Aorta (tissue), 5 donors: ENCODE measurements at regions not wholly inside any gene's neighbourhood (a gene's known extent, or its start where the extent isn't known, plus 50 kb on each side); places are given as distances from the start of the nearest gene placed in this dataset.
"Not testable (repeated sequence)": the region's sequence is repeated elsewhere in the genome, so short reads cannot be mapped to it uniquely, and the experiment has no call there.

Experiments used
- ATAC-seq: fragments of 200-7000 bp; cut with Tn5 transposase; one replicate; pipeline ENCODE4 v1.9.1; 2022; ENCODE audit warnings: moderate library complexity; ENCODE audit not compliant: low FRiP score
- DNase-seq, 2 donors: peaks; one replicate each; pipeline ENCODE4 v3.0.0-alpha.2; 2020
- H3K27ac ChIP-seq, 2 donors: one replicate each; pipeline ENCODE4 v1.5.1; 2013; ENCODE audit warnings: low read length in 2 of 2, mild to moderate bottlenecking in 2 of 2, moderate library complexity in 2 of 2, control low read depth in 1 of 2, inconsistent platforms in 1 of 2, low read depth in 1 of 2
- H3K27me3 ChIP-seq, 2 donors: one replicate each; pipeline ENCODE4 v1.6.1; 2013; ENCODE audit warnings: control low read depth in 1 of 2, low read length in 1 of 2, mild to moderate bottlenecking in 1 of 2, moderate library complexity in 1 of 2; ENCODE audit not compliant: insufficient read depth in 2 of 2, control insufficient read depth in 1 of 2
- H3K36me3 ChIP-seq, 2 donors: one replicate each; pipeline ENCODE4 v1.6.1; 2013; ENCODE audit warnings: control low read depth in 1 of 2, low read length in 1 of 2, mild to moderate bottlenecking in 1 of 2; ENCODE audit not compliant: insufficient read depth in 2 of 2, control insufficient read depth in 1 of 2
- H3K4me1 ChIP-seq, 2 donors: one replicate each; pipeline ENCODE4 v1.6.1; 2013; ENCODE audit warnings: low read length in 2 of 2, control low read depth in 1 of 2, mild to moderate bottlenecking in 1 of 2, moderate library complexity in 1 of 2; ENCODE audit not compliant: insufficient read depth in 2 of 2, control insufficient read depth in 1 of 2
- H3K4me3 ChIP-seq, 2 donors: one replicate each; pipeline ENCODE4 v1.5.1; 2013; ENCODE audit warnings: low read length in 2 of 2, control low read depth in 1 of 2, mild to moderate bottlenecking in 1 of 2
- H3K9me3 ChIP-seq: one replicate; pipeline ENCODE4 v1.6.1; 2013; ENCODE audit warnings: mild to moderate bottlenecking, low read length; ENCODE audit not compliant: control insufficient read depth
- WGBS, 2 donors: extraction: QIAGEN DNeasy Blood & Tissue Kit; methylation state at CpG; one replicate each; pipeline ENCODE4 v1.1.7; 2013; 5-methylcytosine and 5-hydroxymethylcytosine counted together
- intact Hi-C, 2 donors: fragments of 100-400 bp; cut with DNase I; formaldehyde crosslinking; loops; one replicate each; pipeline versions ENCODE4 v1.14.2 to v1.15.0; 2022
- donor health status: healthy with polysubstance abuse.
- donor health status: Bipolar disorder and iron deficiency.
- donor health status: DM: no; HTN: no; CAD: no.
- donor health status: DM: no; HTN: no; CAD: no.
- donor health status: DM: yes; HTN: yes; CAD: no.

DNA sequence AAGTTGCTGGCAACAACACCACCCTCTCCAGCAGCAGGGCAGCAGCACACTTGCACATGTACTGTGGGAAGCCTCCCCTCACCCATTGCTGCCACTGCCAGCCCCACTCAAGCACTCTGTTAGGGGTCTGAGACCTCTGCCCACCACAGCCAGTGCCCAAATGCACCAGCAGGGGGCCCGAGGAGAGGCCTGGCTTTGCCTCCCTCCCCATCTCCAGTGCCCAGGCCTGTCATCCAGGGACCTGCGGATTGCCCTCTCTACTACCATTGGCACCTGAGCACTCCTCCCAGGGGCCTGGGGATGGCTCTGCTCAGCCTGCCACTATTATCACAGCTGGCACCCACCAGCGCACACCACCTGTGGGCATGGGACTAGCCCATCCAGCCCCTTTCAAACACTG is 175.7 kb downstream of the PMAIP1 start:
- no peaks in the 10 kb centered on the region for H3K36me3 ChIP-seq
- no peaks in the 10 kb centered on the region for H3K27me3 ChIP-seq
- no peaks in the 10 kb centered on the region for H3K9me3 ChIP-seq
- ATAC-seq (no peak), DNase-seq (no peak)
- no peaks in the 10 kb centered on the region for H3K4me1 ChIP-seq
- WGBS, 2 donors, result 76% methylated on average over 3 of the region's 3 CpGs
- H3K4me3 ChIP-seq, result no peak overlapping the region
- intact Hi-C loops, result no loop called here
- H3K27ac ChIP-seq, result no peak overlapping the region

GRCh38 chr18:60070631-60071030 is 170.8 kb downstream of the PMAIP1 start:
- intact Hi-C loops, result no loop called here

GRCh38 chr18:60069145-60069544 is 169.3 kb downstream of the PMAIP1 start:
- Histone ChIP-seq H3K27ac (no peak overlapping the region), H3K27me3 (no peaks in the 10 kb centered on the region), H3K9me3 (no peaks in the 10 kb centered on the region), H3K4me1 (no peaks in the 10 kb centered on the region), H3K36me3 (no peaks in the 10 kb centered on the region), H3K4me3 (no peak overlapping the region)
- intact Hi-C loops, result no loop called here
- WGBS, 2 donors, result 55% methylated on average over 2 of the region's 2 CpGs
- no peak for DNase-seq
- ATAC-seq, result no peak

More at GRCh38 chr18:60070631-60071030, 170.8 kb downstream of the PMAIP1 start:
- ATAC-seq, result no peak
- no peak for DNase-seq
- Histone ChIP-seq H3K9me3 (no peaks in the 10 kb centered on the region), H3K4me3 (no peak overlapping the region), H3K27me3 (no peaks in the 10 kb centered on the region), H3K4me1 (no peaks in the 10 kb centered on the region), H3K36me3 (no peaks in the 10 kb centered on the region), H3K27ac (no peak overlapping the region)
- 37 to 47% methylated on average over 3 of the region's 3 CpGs for WGBS, 2 donors

GRCh38 chr18:60067426-60068210 is 167.8 kb downstream of the PMAIP1 start:
- no peak for ATAC-seq
- no peak overlapping the region for H3K4me3 ChIP-seq
- H3K36me3 ChIP-seq, result no peaks in the 10 kb centered on the region
- no peaks in the 10 kb centered on the region for H3K9me3 ChIP-seq
- H3K27ac ChIP-seq, result no peak overlapping the region
- 56 to 62% methylated on average over 8 of the region's 8 CpGs for WGBS, 2 donors
- H3K27me3 ChIP-seq, result no peaks in the 10 kb centered on the region
- intact Hi-C loops, result no loop called here
- H3K4me1 ChIP-seq, result no peaks in the 10 kb centered on the region
- DNase-seq, result no peak

DNA sequence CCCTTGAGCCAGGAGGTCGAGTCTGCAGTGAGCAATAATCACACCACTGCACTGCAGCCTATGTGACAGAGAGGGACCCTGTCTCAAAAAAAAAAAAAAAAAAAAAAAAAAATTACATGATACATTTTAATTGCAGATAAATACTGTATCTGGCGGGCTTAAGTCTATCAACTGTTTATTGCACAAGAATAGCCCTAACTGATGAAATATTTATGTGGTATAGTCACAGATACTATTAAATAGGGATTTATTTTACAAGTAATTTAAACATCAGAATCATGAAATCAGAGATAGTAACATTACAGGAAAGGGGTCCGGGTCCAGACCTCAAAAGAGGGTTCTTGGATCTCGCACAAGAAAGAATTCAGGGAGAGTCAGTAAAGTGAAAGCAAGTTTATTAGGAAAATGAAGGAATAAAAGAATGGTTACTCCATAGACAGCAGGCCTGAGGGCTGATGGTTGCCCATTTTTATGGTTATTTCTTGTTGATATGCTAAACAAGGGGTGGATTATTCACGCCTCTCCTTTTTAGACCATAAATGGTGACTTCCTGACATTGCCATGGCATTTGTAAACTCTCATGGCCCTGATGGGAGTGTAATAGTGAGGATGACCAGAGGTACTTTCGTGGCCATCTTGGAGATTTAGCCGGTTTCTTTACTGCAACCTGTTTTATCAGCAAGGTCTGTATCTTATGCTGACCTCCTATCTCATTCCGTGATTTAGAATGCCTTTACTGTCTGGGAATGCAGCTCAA is 166.6 kb downstream of the PMAIP1 start:
- H3K27ac ChIP-seq, result no peak overlapping the region
- H3K4me3 ChIP-seq, result no peak overlapping the region
- ATAC-seq, result no peak
- no peaks in the 10 kb centered on the region for H3K36me3 ChIP-seq
- H3K9me3 ChIP-seq, result no peaks in the 10 kb centered on the region
- no peak for DNase-seq
- no peaks in the 10 kb centered on the region for H3K27me3 ChIP-seq
- H3K4me1 ChIP-seq, result no peaks in the 10 kb centered on the region
- 56% methylated on average over 8 of the region's 8 CpGs for WGBS, 2 donors
- intact Hi-C loops, result no loop called here

- Histone ChIP-seq H3K36me3 (no peaks in the 10 kb centered on the region), H3K4me1 (no peaks in the 10 kb centered on the region), H3K4me3 (no peak overlapping the region), H3K27ac (no peak overlapping the region), H3K27me3 (no peaks in the 10 kb centered on the region), H3K9me3 (no peaks in the 10 kb centered on the region)
- ATAC-seq, result no peak
- no peak for DNase-seq
- intact Hi-C loops, result no loop called here
- 85 to 86% methylated on average over 1 of the region's 1 CpG for WGBS, 2 donors
Measured at GRCh38 chr18:60064271-60064670, 164.5 kb downstream of the PMAIP1 start.

- H3K27ac ChIP-seq, ATAC-seq, H3K4me3 ChIP-seq, H3K36me3 ChIP-seq, intact Hi-C loops, H3K9me3 ChIP-seq, DNase-seq, H3K27me3 ChIP-seq, H3K4me1 ChIP-seq: not testable (repeated sequence)
- WGBS, 2 donors, result 59 to 64% methylated on average over 3 of the region's 3 CpGs
Measured at GRCh38 chr18:60062831-60063230, 163.0 kb downstream of the PMAIP1 start.

DNA sequence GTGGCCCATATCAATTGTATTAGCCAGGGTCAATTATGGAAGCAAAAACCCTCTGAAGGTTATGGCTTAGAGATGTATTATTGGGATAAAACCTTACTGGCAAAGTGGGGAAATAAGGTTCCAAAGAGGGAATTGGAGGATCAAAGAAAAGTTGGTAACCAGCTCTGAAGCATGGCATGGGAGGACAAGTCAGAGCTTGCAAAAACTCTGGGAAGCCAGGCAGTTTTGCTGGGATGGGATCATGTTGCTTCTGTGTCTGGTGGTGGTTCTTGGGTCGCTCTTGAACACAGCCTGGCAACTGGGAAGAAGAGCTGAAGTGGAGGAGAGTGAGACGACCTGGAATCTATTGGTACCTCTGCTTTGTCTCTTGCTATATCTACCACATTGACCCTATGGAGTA is 162.6 kb downstream of the PMAIP1 start:
- intact Hi-C loops, result no loop called here

DNA sequence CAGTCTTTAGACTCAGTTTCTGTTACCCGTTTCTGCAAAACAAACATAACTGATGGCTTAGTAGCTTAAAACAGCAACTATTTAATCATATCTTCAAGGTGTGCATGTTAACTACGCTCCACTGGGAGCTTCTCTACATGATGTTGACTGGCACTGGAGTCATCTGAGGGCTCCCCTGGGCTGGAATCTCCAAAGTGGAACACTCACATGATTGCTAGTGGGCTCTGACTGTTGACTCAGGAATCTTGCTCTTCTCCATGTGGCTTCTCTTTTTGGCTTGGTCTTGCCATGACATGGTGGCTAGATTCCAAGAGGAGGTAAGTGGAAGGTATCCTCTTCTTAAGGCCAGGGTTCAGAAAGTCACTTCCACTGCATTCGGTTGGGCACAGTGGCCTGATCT is 160.8 kb downstream of the PMAIP1 start:
- H3K36me3 ChIP-seq, result no peaks in the 10 kb centered on the region
- 64 to 68% methylated on average over 3 of the region's 3 CpGs for WGBS, 2 donors
- no peaks in the 10 kb centered on the region for H3K9me3 ChIP-seq
- no peak overlapping the region for H3K4me3 ChIP-seq
- H3K27ac ChIP-seq, result no peak overlapping the region
- no peak for DNase-seq
- no peaks in the 10 kb centered on the region for H3K4me1 ChIP-seq
- no peaks in the 10 kb centered on the region for H3K27me3 ChIP-seq
- ATAC-seq, result no peak
- intact Hi-C loops, result no loop called here

More for the DNA sequence above, 162.6 kb downstream of the PMAIP1 start:
- no peaks in the 10 kb centered on the region for H3K36me3 ChIP-seq
- no peak overlapping the region for H3K27ac ChIP-seq
- DNase-seq (no peak), ATAC-seq (no peak)
- no peak overlapping the region for H3K4me3 ChIP-seq
- no peaks in the 10 kb centered on the region for H3K4me1 ChIP-seq
- H3K9me3 ChIP-seq, result no peaks in the 10 kb centered on the region
- H3K27me3 ChIP-seq, result no peaks in the 10 kb centered on the region
- 64 to 67% methylated on average over 2 of the region's 2 CpGs for WGBS, 2 donors
